C4-2B (cell line): ENCODE measurements at regions not wholly inside any gene's neighbourhood (a gene's known extent, or its start where the extent isn't known, plus 50 kb on each side); places are given as distances from the start of the nearest gene placed in this dataset.

Source experiments
- CTCF ChIP-seq: fragments of 450-650 bp; conservative IDR thresholded peaks from 2 replicates; pipeline ENCODE4 v1.5.1; 2017; ENCODE audit warnings: mild to moderate bottlenecking
- ZFX ChIP-seq: fragments of 450-650 bp; IDR thresholded peaks from 2 replicates; pipeline ENCODE4 v1.6.1; 2017

- TF ChIP-seq CTCF: no peak
- TF ChIP-seq ZFX: no peak
These were observed 1089.3 kb downstream of the BRD1 start for GRCh38 chr22:48738204-48738980.
